ENCODE measurements at regions not wholly inside any gene's neighbourhood (a gene's known extent, or its start where the extent isn't known, plus 50 kb on each side); places are given as distances from the start of the nearest gene placed in this dataset.
"Not testable (repeated sequence)": the region's sequence is repeated elsewhere in the genome, so short reads cannot be mapped to it uniquely, and the experiment has no call there.

- no peak for ATAC-seq (ENCODE audit: low FRiP score)
- DNase-seq (ENCODE audit: low spot score): no peak
- no peak for TF ChIP-seq CTCF (IDR thresholded peaks at IDR 0.05)
Measured at GRCh38 chr10:29772403-29772802, 137.6 kb upstream of the SVIL start.

GRCh38 chr10:29771376-29771775 is 136.6 kb upstream of the SVIL start:
- ATAC-seq (ENCODE audit: low FRiP score) (no peak), DNase-seq (ENCODE audit: low spot score) (no peak)
- TF ChIP-seq CTCF (IDR thresholded peaks at IDR 0.05): no peak

GRCh38 chr10:29769277-29769676 is 134.5 kb upstream of the SVIL start:
- ATAC-seq (ENCODE audit: low FRiP score); DNase-seq (ENCODE audit: low spot score): not testable (repeated sequence)

GRCh38 chr10:29767968-29768367 is 133.2 kb upstream of the SVIL start:
- TF ChIP-seq CTCF (IDR thresholded peaks at IDR 0.05): no peak
- ATAC-seq (ENCODE audit: low FRiP score): no peak

GRCh38 chr10:29766753-29767152 is 132.0 kb upstream of the SVIL start:
- no peak for TF ChIP-seq CTCF (IDR thresholded peaks at IDR 0.05)
- DNase-seq (ENCODE audit: low spot score) (no peak), ATAC-seq (ENCODE audit: low FRiP score) (no peak)

More at GRCh38 chr10:29767968-29768367, 133.2 kb upstream of the SVIL start:
- no peak for DNase-seq (ENCODE audit: low spot score)

GRCh38 chr10:29765330-29765729 is 130.6 kb upstream of the SVIL start:
- no peak for TF ChIP-seq CTCF (IDR thresholded peaks at IDR 0.05)
- no peak for ATAC-seq (ENCODE audit: low FRiP score)
- DNase-seq (ENCODE audit: low spot score): no peak

GRCh38 chr10:29763396-29763795 is 128.6 kb upstream of the SVIL start:
- TF ChIP-seq CTCF (IDR thresholded peaks at IDR 0.05): no peak
- DNase-seq (ENCODE audit: low spot score) (no peak), ATAC-seq (ENCODE audit: low FRiP score) (no peak)

- no peak for TF ChIP-seq CTCF (IDR thresholded peaks at IDR 0.05)
- ATAC-seq (ENCODE audit: low FRiP score) (no peak), DNase-seq (ENCODE audit: low spot score) (no peak)
Measured at GRCh38 chr10:29761916-29762315, 127.1 kb upstream of the SVIL start.
